ENCODE measurements at regions not wholly inside any gene's neighbourhood (a gene's known extent, or its start where the extent isn't known, plus 50 kb on each side); places are given as distances from the start of the nearest gene placed in this dataset.

DNA sequence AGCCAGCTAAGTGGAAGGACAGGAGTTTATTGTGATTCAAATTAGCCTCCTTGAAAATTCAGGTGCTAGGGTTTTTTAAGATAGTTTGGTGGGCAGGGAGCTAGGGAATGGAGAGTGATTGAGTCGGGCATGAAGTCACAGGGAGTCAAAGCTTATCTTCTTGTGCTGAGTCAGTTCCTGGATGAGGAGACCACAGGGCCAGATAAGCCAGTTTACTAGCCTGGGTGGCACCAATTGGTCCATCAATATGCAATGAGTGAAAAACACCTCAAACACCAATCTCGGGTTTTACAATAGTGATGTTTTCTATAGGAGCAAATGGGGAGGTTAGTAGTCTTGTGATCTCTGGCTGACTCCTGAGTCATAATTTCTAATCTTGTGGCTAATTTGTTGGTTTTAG lies 165.1 kb downstream of the ABCC12 start:
- TF ChIP-seq, protein P1, sequence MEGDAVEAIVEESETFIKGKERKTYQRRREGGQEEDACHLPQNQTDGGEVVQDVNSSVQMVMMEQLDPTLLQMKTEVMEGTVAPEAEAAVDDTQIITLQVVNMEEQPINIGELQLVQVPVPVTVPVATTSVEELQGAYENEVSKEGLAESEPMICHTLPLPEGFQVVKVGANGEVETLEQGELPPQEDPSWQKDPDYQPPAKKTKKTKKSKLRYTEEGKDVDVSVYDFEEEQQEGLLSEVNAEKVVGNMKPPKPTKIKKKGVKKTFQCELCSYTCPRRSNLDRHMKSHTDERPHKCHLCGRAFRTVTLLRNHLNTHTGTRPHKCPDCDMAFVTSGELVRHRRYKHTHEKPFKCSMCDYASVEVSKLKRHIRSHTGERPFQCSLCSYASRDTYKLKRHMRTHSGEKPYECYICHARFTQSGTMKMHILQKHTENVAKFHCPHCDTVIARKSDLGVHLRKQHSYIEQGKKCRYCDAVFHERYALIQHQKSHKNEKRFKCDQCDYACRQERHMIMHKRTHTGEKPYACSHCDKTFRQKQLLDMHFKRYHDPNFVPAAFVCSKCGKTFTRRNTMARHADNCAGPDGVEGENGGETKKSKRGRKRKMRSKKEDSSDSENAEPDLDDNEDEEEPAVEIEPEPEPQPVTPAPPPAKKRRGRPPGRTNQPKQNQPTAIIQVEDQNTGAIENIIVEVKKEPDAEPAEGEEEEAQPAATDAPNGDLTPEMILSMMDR (optimal IDR thresholded peaks at IDR 0.05 in 1 of 3, IDR thresholded peaks at IDR 0.05 in 1 of 3, conservative IDR thresholded peaks at IDR 0.05 in 1 of 3; ENCODE audit: extremely low read depth in 1 of 3, insufficient read depth in 2 of 3, low read length in 3 of 3), result no peak
- TF ChIP-seq EZH2 (IDR thresholded peaks at IDR 0.05; ENCODE audit: low read length), result no peak
